IPS DF 4.7 (cell line): ENCODE measurements at regions not wholly inside any gene's neighbourhood (a gene's known extent, or its start where the extent isn't known, plus 50 kb on each side); places are given as distances from the start of the nearest gene placed in this dataset.
"Not testable (repeated sequence)": the region's sequence is repeated elsewhere in the genome, so short reads cannot be mapped to it uniquely, and the experiment has no call there.

Experiments
- DNase-seq: peaks from one replicate; pipeline ENCODE4 v3.0.0-alpha.2; 2013; ENCODE audit warnings: low spot score; ENCODE audit errors: extremely low read depth

DNA sequence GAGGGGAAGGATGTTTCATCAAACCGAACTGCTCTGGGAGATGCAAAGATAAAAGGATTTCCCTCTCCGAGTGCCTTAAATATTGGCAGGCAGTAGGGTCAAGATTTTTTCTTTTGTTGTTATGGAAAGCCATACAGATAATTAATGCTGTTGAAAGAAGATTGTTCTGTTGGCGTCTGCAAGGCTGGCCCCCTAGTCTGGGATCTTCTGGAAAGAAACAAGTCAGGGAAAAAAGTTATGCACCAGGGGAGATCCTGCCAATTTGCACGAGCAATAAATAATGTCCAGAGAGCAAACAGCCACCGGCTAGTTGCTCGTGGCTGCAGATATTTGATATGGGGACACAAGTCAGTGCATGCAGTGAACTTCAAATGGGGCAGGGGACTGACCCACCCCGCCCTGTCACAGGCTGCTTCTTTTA is 202.1 kb upstream of the MYL2 start:
- DNase-seq = no peak

GRCh38 chr12:111121840-111122239 is 201.5 kb upstream of the MYL2 start:
- no peak for DNase-seq

DNA sequence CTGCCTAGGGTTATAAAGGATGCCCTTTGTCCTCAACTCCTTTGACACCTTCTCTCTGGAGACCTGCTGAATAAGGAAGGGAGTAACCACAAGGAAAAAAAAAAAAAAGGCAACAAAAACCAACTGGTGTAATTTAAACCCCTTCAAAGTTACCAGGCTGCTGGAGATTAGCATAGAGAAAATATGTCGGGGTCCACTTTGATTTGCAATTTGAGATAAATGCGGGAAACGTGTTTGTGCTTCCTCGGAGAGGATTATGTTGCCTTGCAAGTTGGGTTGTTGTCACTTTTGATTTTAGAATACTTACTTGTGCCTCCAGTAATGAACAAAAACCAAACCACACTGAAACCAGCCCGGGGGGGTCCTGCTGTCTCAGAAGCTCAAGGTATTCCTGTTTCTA is 200.2 kb upstream of the MYL2 start:
- no peak for DNase-seq

- DNase-seq = no peak
Measured at GRCh38 chr12:111117017-111117416, 196.6 kb upstream of the MYL2 start.

DNA sequence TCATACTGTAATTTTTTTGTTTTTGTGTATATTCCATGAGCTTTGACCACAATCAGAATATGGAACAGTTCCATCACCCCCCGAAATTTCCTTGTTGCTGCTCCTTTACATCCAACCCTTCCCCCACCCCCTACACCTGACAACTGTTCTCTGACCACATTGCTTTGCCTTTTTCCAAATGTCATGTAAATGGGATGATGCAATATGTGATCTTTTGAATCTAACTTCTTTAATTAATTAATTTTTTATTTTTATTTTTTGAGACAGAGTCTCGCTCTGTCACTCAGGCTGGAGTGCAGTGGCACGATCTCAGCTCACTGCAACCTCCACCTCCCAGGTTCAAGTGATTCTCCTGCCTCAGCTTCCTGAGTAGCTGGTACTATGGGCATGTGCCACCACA is 192.9 kb upstream of the MYL2 start:
- DNase-seq = not testable (repeated sequence)

- no peak for DNase-seq
Measured at GRCh38 chr12:111112311-111113098, 192.1 kb upstream of the MYL2 start.

GRCh38 chr12:111111681-111112080 is 191.3 kb upstream of the MYL2 start:
- DNase-seq = no peak

- DNase-seq = no peak
Measured at GRCh38 chr12:111110556-111110955, 190.2 kb upstream of the MYL2 start.

DNA sequence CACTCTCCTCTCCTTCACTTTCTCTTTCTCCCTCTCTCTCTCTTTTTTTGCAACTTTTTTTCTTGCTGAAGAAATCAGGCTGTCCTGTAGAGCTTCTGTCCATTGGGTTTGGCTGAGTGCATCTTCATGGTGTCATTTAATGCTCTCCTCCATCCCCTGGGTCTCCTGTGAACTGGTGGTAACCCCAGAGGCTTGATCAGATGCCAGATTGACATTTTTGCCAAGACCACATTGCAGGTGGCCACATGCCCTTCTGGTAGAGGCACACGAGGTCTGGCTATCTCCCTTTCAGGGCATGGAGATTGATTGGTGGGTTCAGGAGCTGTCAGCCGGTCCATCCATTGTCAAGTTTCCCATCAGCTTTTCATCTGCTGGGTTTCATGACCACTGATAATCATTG is 188.3 kb upstream of the MYL2 start:
- DNase-seq = no peak

GRCh38 chr12:111107392-111108178 is 187.2 kb upstream of the MYL2 start:
- no peak for DNase-seq

GRCh38 chr12:111105294-111105693 is 184.9 kb upstream of the MYL2 start:
- no peak for DNase-seq

GRCh38 chr12:111103583-111103982 is 183.2 kb upstream of the MYL2 start:
- DNase-seq = no peak

DNA sequence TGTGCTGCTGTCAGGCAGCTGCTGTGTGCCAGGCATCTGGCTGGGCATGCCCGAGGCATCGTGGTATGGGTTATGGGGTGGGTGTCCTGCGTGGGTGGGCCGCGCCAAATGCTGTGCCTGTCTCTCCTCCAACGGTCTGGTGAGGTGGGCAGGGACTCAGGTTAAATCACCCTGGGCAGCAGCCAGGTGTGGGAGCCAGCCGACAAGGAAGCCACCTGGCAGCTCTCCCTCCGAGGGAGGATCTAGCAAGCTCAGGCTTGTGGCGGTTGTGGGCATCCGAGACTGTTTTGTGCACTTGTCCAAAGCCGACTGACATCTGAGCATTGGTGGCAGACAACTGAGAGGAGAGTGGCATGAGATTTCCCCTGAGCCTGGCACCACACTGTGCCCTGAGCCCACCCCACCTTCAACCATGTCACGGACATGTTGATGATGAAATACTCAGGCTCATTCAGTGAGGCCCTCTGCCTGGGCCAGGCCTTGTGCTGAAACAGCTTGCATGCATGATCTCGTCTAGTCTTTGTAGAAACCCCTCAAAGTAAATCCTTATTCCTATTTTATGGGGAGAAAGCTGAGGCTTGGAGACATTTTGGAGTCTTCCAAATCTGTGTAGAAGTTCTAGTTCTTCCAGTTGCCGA is 181.8 kb upstream of the MYL2 start:
- DNase-seq = no peak

DNA sequence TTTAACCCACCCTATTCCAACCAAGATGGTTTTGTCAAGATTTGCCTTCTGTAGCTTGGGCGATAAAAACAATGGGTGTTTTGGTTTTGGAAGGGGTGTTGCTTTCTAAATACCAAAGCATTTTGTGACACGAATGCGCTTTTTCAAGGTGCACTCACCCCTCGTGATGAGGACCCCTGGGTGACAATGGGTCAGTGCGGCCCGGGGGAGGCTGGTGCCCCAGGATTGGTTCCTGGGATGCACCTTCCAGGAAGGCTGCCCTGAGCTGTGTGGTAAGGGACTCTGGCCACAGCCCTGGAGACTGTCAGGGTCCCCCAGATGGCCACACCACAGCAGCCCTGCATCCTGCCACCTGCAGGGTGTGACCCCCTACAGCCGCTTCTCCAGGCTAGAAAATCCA is 180.6 kb upstream of the MYL2 start:
- no peak for DNase-seq

- DNase-seq = no peak
Measured at GRCh38 chr12:111100554-111100953, 180.2 kb upstream of the MYL2 start.

DNA sequence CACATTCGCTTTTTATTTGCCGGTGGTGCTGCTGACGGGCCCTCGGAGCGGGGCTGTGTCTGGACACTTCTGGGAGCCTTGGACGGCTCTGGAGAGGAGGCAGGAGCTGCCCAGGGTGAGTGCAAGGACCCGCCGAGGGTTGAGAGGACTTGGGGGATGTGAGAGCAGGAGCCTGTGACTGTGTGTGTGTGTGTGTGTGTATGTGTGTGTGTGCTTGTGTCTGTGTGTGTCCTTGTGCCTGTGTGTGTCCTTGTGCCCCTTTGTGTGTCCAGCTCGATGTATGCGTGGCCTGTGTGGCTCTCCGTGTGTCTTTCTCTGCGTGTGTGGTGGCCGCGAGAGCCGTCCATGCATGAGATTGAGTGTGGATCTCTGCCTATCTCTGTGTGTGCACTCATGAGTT is 179.6 kb upstream of the MYL2 start:
- no peak for DNase-seq

- DNase-seq = no peak
Measured at GRCh38 chr12:111099186-111099585, 178.8 kb upstream of the MYL2 start.

DNA sequence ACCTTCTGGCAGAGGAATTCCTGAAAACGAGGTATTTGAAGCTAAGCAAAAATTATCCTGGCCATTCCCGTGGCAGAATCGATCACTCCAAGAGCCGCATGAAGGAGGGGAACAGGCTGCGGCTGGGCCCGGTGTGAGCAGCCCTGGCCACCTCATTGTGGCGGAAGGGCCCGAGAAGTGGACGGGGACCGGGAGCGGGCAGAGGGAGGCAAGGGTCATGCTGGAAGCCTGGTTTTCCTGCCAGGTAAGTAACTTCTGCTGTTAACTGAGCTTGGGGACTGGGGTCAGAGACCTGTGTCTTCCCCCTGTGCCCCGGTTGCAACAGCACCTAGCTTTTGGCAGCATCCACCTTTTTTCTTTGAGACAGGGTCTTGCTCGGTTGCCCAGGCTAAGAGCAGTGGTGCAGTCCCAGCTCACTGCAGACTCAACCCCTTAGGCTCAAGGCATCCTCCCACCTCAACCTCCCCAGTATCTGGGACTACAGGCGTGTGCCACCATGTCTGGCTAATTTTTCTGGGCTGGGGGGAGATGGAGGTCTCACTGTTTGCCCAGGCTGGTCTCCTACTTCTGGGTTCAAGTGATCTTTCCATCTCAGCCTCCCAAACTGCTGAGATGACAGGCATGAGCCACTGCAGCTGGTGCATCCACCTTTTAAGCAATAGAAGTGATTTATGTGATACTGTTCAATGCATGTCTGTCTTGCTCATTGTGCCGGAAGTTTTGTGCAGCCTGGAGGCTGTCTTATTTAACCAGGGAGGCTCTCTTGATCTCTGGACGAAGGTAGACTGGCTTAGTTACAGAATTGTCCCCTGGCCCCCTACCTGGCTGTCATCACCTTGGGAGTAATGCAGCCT is 174.0 kb upstream of the MYL2 start:
- DNase-seq = no peak

- no peak for DNase-seq
Measured at GRCh38 chr12:111093428-111094142, 173.2 kb upstream of the MYL2 start.

GRCh38 chr12:111091051-111091450 is 170.7 kb upstream of the MYL2 start:
- no peak for DNase-seq

GRCh38 chr12:111089616-111090015 is 169.2 kb upstream of the MYL2 start:
- DNase-seq = no peak
